ENCODE measurements at regions not wholly inside any gene's neighbourhood (a gene's known extent, or its start where the extent isn't known, plus 50 kb on each side); places are given as distances from the start of the nearest gene placed in this dataset.

GRCh38 chr11:104792861-104793260, 105.4 kb downstream of the CASP12 start:
- Mint-ChIP-seq H3K4me3 (no peak overlapping the region), H3K36me3 (ENCODE audit: low read depth) (no peaks in the 10 kb centered on the region), H3K9me3 (no peaks in the 10 kb centered on the region; the same call in 1 of the 2 replicates), H3K4me1 (ENCODE audit: low read depth) (peaks cover 4% of the 10 kb centered on the region; the same call in 1 of the 2 replicates), H3K27ac (no peak overlapping the region), H3K27me3 (ENCODE audit: insufficient read depth) (peaks cover 2% of the 10 kb centered on the region)
- no peak for DNase-seq
- TF ChIP-seq CTCF (IDR thresholded peaks at IDR 0.05): no peak

DNA sequence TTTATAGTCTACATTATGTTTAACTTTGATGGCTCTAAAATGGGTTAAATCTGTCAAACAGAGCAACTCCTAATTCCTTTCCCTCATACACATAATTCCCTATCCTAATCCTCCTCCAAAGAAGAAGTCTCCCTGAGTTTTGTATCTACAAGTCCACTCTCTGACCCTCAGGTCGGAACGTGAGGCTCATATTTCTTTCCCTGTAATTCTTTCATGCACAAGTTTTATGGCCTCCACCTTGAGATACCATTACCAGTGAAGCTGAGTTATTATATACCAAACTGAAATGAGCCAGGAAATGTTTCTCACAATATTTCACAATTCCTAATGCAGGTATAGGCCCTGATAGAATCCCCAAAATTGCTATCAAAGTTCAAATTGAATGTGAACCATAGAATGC, 106.4 kb downstream of the CASP12 start:
- Mint-ChIP-seq H3K9me3 (no peaks in the 10 kb centered on the region), H3K27me3 (ENCODE audit: insufficient read depth) (peaks cover 2% of the 10 kb centered on the region), H3K4me3 (no peak overlapping the region), H3K36me3 (ENCODE audit: low read depth) (no peaks in the 10 kb centered on the region), H3K27ac (no peak overlapping the region), H3K4me1 (ENCODE audit: low read depth) (no peaks in the 10 kb centered on the region; the same call in 1 of the 2 replicates)
- no peak for DNase-seq
- no peak for TF ChIP-seq CTCF (IDR thresholded peaks at IDR 0.05)

GRCh38 chr11:104784684-104785460, 113.4 kb downstream of the CASP12 start:
- no peak for TF ChIP-seq CTCF (IDR thresholded peaks at IDR 0.05)
- Mint-ChIP-seq H3K36me3 (ENCODE audit: low read depth) (no peaks in the 10 kb centered on the region), H3K27me3 (ENCODE audit: insufficient read depth) (no peaks in the 10 kb centered on the region), H3K27ac (no peak overlapping the region), H3K4me1 (ENCODE audit: low read depth) (no peaks in the 10 kb centered on the region), H3K4me3 (no peak overlapping the region), H3K9me3 (no peaks in the 10 kb centered on the region)
- no peak for DNase-seq

GRCh38 chr11:104783241-104783640, 115.0 kb downstream of the CASP12 start:
- TF ChIP-seq CTCF (IDR thresholded peaks at IDR 0.05): no peak
- Mint-ChIP-seq H3K4me3 (no peak overlapping the region), H3K27me3 (ENCODE audit: insufficient read depth) (no peaks in the 10 kb centered on the region), H3K9me3 (no peaks in the 10 kb centered on the region), H3K27ac (no peak overlapping the region), H3K36me3 (ENCODE audit: low read depth) (no peaks in the 10 kb centered on the region), H3K4me1 (ENCODE audit: low read depth) (no peaks in the 10 kb centered on the region)
- DNase-seq: no peak

DNA sequence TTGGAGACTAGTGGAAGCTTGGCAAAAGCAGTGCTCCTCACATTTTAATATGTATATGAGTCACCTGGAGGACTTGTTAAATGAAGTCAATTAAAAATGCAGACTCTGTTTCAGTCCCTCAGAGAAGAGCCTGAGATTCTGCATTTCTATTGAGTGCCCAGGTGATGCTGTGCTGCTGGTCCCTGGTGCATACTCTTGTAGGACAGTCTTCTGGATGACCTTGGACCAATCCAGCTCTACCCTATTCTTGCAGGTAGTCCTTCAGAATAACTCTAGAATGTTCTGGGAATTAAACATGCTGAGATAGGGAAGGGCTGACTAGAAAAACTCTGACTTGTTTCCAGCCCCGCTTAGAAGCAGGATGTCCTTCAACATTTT, 115.9 kb downstream of the CASP12 start:
- Mint-ChIP-seq H3K4me3 (no peak overlapping the region), H3K9me3 (no peaks in the 10 kb centered on the region), H3K36me3 (ENCODE audit: low read depth) (no peaks in the 10 kb centered on the region), H3K27ac (no peak overlapping the region), H3K4me1 (ENCODE audit: low read depth) (no peaks in the 10 kb centered on the region), H3K27me3 (ENCODE audit: insufficient read depth) (no peaks in the 10 kb centered on the region)
- no peak for TF ChIP-seq CTCF (IDR thresholded peaks at IDR 0.05)
- DNase-seq: no peak
